NCI-H345 treated with DMSO at 0.1 percent for 48 hours (cell line): ENCODE measurements at regions not wholly inside any gene's neighbourhood (a gene's known extent, or its start where the extent isn't known, plus 50 kb on each side); places are given as distances from the start of the nearest gene placed in this dataset.
"Not testable (repeated sequence)": the region's sequence is repeated elsewhere in the genome, so short reads cannot be mapped to it uniquely, and the experiment has no call there.

Source experiments
- DNase-seq: peaks from one replicate; lab custom pipeline; 2025; ENCODE audit not compliant: unreplicated experiment; lab: John Stamatoyannopoulos, UW

DNA sequence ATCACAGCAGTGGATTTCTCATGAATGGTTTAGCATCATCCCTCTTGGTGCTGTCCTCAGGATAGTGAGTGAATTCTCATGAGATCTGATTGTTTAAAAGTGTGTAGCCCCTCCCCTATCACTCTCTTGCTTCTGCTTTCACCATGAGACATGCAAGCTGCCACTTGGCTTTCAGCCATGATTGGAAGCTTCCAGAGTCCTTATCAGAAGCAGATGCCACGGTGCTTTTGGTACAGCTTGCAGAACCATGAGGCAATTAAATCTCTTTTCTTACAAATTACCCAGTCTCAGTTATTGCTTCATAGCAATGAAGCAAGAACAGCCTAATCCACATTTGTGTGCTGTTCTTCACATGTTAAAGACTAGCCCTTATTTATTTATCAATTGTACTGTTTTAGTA lies 495.2 kb upstream of the EPHA6 start:
- DNase-seq: no peak

DNA sequence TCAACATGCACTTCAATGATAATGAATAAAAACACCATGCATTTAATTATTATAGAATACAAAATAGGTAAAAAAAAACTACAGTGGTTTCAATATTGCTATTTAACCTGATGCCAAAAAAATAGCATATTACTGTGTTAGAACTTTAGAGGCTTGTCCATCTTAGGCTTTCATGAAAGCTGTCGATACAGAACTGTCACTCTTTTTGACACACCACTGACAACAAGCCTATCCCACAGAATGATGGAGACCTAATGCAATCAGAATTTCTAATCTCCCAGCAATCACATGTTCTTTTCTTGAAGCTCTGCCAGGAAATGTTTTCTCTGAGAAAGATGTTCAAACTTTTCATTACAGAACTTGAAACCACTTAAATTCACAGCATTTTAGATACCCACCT lies 490.3 kb upstream of the EPHA6 start:
- DNase-seq: no peak

DNA sequence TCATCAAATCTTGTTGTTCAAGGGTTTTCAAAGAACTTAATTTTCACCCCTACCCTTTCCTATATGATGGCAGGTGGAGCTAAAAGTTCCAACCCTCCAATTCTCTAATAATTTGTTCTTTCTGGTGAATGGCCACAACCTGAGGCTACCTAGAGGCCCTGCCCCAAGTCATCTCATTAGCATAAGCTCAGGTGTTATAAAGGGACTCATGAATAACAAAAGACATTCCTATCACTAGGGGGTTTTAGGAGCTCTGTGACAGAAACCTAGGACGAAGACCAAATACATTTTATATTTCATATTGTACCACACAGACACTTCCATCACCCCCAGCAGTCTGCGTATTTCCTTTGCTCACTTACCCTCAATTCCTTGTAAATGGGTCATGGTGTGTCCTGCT lies 483.6 kb upstream of the EPHA6 start:
- no peak for DNase-seq

DNA sequence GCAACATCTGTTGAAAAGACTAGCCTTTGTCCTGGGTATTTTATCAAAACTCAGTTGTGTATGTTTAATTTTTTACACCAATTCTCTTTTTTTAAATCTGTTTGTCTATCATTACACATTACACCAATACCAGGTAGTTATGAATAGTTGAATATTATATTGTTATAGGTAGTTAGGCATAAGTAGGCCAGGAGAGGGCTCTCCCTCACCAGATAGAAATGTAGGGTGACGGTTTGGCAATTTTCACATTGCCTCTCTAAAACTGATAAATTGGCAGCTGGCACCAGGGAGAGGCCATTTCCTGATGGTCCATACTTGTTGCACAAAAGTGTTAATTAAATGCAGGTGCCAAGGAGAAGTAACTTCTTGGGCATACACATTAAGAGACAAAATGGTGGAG lies 483.1 kb upstream of the EPHA6 start:
- no peak for DNase-seq

DNA sequence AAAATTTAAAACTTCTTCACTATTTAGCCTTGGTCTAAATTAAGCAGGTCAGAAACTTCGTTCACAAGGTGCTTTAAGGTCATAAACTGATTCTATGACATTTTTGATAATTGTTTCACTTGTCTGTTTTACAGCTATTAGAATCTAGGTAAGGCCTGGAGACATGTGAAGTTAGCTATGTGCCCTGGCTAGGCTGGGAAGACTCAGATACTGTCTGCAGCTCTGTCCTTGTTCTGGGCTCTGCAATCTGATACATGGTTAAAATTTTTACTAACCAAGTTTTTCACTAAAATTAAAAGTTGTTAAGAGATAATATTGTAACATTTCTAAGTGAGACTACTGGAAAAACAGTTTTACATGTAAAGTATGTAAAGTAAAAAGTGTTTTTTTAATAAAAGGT lies 479.6 kb upstream of the EPHA6 start:
- DNase-seq: no peak

DNA sequence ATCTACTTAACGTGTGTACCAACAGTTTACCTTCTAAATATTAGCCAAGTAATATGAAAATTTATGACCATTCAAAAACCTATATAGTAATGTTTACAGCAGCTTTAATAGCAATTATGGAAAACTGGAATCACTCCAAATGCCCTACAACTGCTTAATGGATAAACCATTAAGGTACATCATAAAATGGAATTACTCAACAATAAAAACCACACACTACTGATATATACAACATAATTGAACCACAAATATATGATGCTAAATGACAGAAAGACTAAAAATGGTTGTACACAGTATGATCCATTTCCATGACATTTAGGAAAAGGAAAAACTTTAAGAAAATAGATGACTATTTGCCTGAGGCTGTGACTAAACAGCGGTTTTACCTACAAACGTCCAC lies 467.1 kb upstream of the EPHA6 start:
- DNase-seq: no peak

DNA sequence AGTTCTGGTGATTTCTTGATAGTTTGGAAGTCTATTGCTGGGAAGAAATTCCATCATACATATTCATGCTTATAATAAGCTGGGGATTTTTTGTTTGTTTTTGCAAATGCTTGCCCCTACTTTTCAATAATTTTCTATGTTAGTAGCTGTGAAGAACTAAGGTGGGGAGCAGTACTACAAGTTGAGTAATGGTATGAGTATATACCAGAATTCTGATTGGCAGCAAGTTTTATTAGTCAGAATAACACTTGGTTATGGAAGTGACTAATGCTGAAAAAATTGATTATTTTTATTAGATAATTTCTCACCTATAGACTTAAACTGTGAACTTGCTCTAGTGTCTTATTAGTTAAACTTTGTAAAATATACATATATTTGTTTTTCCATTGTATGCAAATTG lies 462.8 kb upstream of the EPHA6 start:
- DNase-seq: not testable (repeated sequence)

DNA sequence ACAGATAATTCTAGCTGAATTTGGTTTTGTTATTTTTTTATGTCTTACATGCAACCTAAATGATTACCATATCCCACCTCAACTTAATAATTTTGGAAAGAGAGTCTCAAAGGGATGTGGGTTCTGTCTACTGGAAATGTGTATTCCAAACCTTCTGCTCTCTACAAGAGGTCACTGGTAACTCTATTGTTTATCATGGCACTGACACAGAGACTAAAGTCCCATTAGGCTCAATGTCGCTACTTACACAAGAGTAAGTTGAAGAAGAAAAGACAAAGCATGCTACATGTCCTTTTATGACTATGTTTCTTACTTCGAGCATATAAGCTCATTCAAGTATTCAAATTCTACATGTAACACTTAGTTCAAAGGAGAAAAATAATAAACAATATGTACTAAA lies 460.3 kb upstream of the EPHA6 start:
- no peak for DNase-seq

DNA sequence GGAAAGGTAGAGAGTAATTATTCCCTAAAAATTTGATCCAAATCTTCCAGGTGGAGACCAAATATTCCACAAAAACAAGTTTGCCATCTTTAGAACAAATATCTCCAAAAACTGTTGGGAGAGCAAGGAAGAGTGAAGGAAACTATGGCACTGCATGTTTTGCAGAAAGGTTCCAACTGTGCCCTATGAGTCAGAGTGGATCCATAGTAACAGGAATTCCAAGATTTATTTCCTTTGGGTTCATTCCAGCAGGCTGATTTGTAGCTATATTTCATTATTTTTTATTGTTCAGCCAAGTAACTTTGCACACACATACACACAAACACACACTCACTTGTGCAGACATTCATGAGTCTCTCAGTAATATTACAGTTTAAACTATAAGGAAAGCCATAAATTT lies 459.7 kb upstream of the EPHA6 start:
- DNase-seq: no peak

DNA sequence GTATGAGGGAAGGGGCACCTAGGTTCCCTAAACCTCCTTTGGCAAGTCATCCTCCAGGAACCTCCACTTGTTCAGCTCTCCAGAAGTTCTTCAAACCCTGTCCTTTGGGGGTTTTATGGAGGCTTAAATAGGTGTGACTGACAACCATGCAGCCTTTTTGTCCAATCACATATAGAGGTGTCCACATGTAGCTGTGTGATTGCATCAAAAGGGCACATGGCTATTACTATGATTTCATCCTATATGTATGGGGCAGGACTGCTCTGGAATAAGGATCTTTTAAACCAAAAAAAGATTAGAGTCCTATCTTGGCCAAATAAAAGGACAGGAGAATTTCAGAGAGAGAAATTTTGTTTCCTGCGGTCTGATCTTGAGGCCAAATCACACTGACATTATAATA lies 453.2 kb upstream of the EPHA6 start:
- no peak for DNase-seq

DNA sequence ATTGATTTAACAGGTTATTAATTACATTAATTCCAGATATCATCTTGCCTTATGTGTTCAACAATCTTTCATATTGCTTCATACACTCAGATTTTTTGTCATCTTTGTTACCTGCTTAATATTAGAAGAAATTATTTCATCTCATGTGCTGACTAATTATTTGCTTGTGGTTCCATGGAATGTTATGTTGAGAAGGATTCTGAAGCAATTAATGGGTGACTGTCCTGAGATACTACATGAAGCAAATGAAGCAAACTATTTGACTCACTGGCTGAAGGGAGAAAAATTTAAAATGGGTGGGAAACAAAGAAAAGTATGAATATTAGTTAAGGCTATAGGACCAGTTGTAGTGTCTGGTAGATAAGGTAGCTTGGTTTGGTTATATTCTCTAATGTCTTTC lies 443.8 kb upstream of the EPHA6 start:
- DNase-seq: no peak

DNA sequence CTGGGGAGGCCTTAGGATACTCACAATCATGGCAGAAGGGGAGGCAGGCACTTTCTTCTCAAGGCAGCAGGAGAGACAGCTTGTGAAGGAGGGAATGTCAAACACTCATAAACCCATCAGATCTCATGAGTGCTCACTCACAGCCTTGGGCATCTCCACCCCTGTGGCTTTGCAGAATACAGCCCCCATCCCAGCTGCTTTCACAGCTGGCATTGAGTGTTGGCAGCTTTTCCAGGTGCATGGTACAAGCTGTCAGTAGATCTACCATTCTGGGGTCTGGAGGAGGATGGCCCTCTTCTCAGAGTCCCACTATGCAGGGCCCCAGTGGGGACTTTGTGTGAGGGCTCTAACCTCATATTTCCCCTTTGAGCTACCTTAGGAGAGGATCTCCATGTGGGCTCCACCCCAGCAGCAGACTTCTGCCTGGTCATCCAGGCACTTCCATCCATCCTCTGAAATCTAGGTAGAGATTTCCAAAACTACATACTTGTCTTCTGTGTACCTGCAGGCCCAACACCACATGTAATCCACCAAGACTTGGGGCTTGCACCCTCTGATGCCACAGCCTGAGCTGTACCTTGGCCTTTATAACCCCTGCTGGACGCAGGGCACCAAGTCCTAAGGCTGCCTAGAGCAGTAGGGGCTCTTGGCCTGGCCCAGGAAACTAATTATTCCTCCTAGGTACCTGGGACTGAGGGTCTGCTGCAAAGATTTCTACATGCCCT lies 404.2 kb upstream of the EPHA6 start:
- no peak for DNase-seq

DNA sequence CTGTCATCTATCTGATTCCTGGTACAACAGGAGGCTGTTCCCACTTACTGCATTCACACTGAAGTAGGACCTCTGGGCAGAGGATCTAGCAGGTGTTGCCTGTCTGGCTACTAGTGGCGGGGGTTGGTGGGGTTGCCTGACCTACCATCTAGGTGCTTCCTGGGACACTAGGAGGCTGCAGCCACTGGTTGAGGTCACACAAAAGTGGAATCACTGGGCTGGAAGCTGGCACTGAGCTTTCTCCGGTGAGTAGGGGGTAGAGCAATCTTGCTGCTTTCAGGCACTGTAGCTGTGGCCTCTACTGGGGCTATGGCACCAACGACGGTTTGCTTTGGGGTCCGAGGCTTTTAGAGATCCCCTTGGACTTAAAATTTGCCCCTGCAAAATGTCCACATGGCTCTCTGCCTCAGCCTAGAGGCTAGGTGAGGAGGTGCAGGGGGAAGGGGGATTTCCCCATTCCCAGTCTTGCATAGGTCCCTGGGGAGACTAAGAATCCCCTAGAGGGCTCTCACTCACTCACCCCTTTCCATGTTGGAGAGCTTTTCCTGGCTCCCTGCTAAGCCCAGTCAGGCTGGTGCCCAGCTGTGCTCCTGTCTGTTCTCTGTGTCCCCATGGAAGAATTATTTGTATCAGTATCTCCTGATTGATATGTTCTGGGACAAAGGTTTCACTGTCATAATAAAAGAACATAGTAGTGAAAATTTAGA lies 397.7 kb upstream of the EPHA6 start:
- DNase-seq: no peak

DNA sequence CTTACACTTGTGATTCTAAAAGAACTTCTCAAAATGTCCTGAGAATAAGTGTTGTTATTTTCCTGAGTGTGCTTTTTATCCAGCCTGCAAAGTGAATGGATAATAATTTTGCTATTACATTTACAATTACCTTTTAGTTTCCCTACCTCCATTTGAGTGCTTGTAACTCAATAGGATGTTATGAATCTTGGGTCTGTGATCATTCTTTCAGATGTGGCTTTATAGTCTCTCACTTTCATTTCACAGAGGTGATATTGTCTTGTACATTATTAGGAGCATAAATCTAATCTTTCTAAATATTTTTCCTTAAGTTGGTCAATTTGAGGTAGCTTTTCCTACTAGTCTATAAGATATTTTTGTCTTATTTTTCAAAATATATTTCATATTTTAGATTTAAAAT lies 386.3 kb upstream of the EPHA6 start:
- DNase-seq: no peak

DNA sequence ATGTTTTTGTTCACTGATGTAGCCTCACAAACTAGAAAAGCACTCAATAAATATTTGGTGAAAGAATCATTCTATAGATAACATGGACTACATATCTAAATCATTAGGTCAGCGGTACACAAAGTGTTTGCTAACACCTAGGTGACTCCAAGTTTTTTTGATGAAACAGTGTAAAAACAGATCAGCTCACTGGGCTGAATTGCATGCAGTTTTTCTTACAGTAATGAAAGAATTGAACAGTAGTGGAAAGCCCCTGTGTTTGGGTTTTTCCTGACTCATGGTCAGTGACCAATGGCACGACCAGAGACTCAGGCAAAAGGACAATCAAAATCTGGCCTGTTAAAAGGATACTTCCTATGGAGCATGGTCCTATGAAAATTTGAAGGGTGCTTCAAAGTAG lies 384.3 kb upstream of the EPHA6 start:
- DNase-seq: no peak

DNA sequence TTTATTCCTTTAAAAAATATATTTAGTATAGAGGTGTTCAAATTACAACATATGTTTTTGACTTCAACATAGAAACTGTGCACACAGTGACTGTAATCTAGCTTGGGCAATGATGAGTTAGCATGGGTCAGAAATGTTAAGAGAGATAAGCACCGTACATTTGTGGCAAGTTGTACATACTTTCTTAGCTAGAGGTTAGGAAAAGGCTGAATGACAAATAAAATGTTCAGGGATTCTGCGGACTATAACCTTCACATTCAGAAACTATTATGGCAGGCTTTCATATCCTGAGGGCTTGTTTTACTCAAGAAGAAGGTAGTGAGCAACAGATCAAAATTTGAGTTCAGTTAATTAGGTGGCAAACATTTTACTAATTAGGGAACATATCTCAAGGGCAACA lies 379.7 kb upstream of the EPHA6 start:
- no peak for DNase-seq

DNA sequence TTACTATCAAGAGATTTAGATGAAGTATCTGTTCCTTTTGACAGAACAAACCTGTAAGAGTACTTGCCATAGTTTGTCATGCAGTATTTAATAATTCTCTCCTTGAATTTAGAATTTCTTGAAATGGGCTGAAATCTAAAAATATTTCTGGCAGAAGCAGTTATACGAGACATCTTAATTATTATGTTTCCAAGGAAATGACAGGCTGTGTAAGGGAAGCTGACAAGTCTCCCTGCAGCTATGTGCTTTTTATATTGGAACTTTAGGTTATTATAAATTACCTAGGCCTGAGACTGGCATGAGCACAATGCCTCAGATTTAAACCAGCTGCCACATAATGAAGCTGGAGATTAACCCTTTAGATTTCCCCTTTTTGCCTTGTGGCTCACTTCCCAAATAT lies 365.0 kb upstream of the EPHA6 start:
- DNase-seq: no peak

DNA sequence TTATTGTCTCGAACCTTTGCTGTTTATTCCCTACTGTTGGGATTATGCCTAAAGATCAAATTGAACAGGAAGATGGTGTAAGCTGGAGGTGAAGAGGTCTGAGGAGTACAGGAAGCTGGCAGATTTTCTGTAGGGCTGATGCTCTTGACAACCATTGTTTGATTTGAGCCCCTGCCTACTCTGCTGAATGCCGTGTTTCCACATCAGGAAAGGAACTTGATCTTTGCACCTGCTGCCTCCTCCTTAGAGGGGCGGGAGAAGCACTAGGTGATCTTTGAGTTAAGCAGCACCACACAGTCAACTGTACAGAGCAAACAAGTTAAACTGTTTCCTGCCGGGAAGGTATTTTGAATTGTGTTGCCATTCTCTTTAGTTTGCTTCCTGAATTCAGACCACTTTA lies 364.6 kb upstream of the EPHA6 start:
- peak; percentile 36 for DNase-seq

DNA sequence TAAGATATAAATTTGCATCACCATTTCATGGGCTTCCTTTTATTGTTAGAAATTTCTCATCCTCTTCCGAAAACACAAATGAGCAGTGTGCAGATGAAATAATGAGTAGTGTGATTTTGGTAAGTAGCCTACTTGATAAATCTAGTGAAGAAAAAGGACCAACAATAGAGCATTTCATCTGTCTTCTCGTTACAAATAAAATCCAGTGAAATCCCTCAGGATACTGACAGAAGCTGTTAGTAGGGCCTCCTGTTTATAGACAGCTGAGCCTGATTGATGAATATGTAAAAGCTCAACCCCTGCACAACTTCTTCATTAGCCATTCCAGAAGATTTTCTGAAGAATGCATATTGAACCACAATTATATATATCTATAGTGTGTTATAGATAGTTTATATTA lies 363.7 kb upstream of the EPHA6 start:
- no peak for DNase-seq

DNA sequence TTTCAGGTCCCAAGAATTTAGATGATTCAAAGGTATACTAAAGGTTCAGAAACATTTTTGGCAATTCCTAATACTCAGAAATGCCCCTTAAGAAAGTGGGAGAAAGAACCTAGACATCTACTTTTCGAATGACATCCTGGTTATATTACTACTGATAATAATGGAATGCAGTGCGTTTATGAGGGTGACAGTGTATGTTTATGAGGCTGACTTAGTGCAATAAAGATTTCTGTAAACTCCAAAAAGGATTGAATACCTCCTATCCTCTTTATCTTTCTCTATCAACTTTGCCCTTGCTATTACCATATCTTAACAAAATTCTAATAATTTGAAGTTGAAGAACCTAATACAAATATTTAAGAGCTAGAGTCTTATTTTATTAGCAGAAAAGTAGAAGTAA lies 348.9 kb upstream of the EPHA6 start:
- DNase-seq: no peak

DNA sequence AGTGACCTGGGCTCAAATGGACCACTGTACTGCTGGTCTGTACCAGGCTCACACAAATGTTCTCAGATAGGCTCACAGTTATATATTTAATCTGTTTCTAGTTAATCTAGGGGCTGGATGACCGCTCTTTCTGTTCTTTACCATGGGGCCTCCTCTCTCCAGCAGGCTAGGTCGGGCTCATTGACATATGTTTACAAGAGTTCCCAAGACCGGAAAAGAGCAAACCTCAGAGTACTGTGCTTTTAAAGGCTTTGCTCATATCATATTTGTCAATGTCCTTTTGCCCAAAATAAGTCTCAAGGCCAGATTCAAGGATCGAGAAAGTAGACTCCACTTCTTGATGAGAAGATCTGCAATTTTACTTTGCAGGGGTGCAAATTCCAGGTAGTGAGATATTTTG lies 348.0 kb upstream of the EPHA6 start:
- no peak for DNase-seq

DNA sequence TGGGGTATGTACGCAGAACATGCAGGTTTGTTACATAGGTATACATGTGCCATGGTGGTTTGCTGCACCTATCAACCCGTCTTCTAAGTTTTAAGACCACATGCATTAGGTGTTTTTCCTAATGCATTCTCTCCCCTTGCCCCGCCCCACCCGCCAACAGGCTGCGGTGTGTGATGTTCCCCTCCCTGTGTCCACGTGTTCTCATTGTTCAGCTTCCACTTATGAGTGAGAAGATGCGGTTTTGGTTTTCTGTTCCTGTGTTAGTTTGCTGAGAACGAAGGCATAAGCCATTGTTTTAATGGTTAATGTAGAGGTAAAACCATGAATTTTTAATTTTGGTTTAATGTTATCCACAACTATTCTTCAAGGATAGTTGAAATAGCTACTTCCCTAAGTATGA lies 346.8 kb upstream of the EPHA6 start:
- DNase-seq: no peak

DNA sequence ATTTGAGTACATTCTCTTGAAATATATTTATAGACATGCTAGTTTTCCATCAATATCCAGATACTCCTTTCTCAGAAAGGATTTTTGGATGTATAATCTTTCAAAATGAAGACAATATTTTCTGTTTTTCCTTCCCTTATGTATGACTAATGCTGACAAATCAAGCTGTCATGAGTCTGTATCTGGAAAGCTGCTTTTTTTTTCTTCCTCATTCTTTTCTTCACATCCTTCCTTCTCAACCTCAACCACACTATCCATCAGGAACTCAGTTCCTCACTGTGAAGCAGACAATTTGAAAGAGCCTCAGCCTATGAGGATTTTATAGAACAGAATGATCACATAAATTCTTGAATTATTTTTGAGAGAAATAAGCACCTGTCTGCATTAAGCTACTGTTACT lies 335.9 kb upstream of the EPHA6 start:
- no peak for DNase-seq
